IPS DF 6.9 (cell line): ENCODE measurements at regions not wholly inside any gene's neighbourhood (a gene's known extent, or its start where the extent isn't known, plus 50 kb on each side); places are given as distances from the start of the nearest gene placed in this dataset.

ENCODE experiments used
- DNase-seq: peaks from one replicate; pipeline ENCODE4 v3.0.0-alpha.2; 2013; ENCODE audit warnings: low read depth, low spot score
- H3K27ac ChIP-seq: one replicate; pipeline ENCODE4 v1.5.1; 2013; ENCODE audit warnings: low read length, control low read depth
- H3K27me3 ChIP-seq: 2 replicates; pipeline ENCODE4 v1.6.1; 2013; ENCODE audit warnings: mild to moderate bottlenecking, low read length; ENCODE audit not compliant: control insufficient read depth, insufficient read depth
- H3K36me3 ChIP-seq: 2 replicates; pipeline ENCODE4 v1.6.1; 2013; ENCODE audit warnings: low read length; ENCODE audit not compliant: control insufficient read depth, insufficient read depth
- H3K4me1 ChIP-seq: 2 replicates; pipeline ENCODE4 v1.6.1; 2013; ENCODE audit warnings: low read length; ENCODE audit not compliant: control insufficient read depth, insufficient read depth
- H3K4me3 ChIP-seq: 2 replicates; pipeline ENCODE4 v1.5.1; 2013; ENCODE audit warnings: mild to moderate bottlenecking, low read length
- H3K9me3 ChIP-seq: 2 replicates; pipeline ENCODE4 v1.6.1; 2013; ENCODE audit warnings: low read length, inconsistent platforms; ENCODE audit not compliant: control insufficient read depth, insufficient read depth
- WGBS: extraction: QIAGEN DNeasy Blood & Tissue Kit; methylation state at CpG from one replicate; pipeline ENCODE4 v1.1.7; 2013; ENCODE audit warnings: mixed read lengths, missing lambda C conversion rate; ENCODE audit not compliant: insufficient read length, insufficient coverage; 5-methylcytosine and 5-hydroxymethylcytosine counted together

GRCh38 chr3:81033185-81033584 is 728.3 kb downstream of the GBE1 start:
- Histone ChIP-seq H3K4me3 (no peak overlapping the region), H3K36me3 (no peaks in the 10 kb centered on the region), H3K27me3 (no peaks in the 10 kb centered on the region), H3K27ac (no peak overlapping the region), H3K9me3 (no peaks in the 10 kb centered on the region), H3K4me1 (no peaks in the 10 kb centered on the region)
- no CpG with 5 or more reads among the region's 2 CpGs for WGBS
- no peak for DNase-seq

DNA sequence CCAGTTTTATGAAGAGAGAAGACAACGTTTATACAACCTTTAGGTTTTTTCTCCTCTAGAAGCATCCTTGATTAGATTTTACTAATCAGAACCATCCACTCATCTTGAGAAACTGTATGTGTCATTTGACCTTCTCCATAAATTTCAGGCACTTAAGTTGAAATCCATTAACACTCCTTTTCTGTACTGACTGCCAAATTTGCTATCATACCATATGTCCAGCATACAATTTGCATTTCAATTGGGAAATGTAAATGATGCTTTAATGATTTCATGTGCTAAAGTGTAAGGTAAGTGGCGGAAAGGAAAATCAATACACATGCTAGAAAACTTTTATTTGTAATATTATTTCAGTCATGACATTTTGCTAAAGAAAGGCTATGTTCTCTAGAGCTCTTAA is 731.6 kb downstream of the GBE1 start:
- Histone ChIP-seq H3K36me3 (no peaks in the 10 kb centered on the region), H3K27me3 (no peaks in the 10 kb centered on the region), H3K4me1 (no peaks in the 10 kb centered on the region), H3K9me3 (no peaks in the 10 kb centered on the region), H3K4me3 (no peak overlapping the region), H3K27ac (no peak overlapping the region)
- WGBS: no CpG with 5 or more reads among the region's 2 CpGs
- no peak for DNase-seq

- no peaks in the 10 kb centered on the region for H3K9me3 ChIP-seq
- no peaks in the 10 kb centered on the region for H3K36me3 ChIP-seq
- H3K27ac ChIP-seq: no peak overlapping the region
- H3K4me1 ChIP-seq: no peaks in the 10 kb centered on the region
- no peaks in the 10 kb centered on the region for H3K27me3 ChIP-seq
- no CpG with 5 or more reads among the region's 1 CpG for WGBS
- no peak overlapping the region for H3K4me3 ChIP-seq
- no peak for DNase-seq
Observed at GRCh38 chr3:81027344-81027743, 734.1 kb downstream of the GBE1 start.

GRCh38 chr3:81024560-81024959 is 736.9 kb downstream of the GBE1 start:
- no peak for DNase-seq
- Histone ChIP-seq H3K27ac (no peak overlapping the region), H3K9me3 (no peaks in the 10 kb centered on the region), H3K27me3 (no peaks in the 10 kb centered on the region), H3K4me1 (no peaks in the 10 kb centered on the region), H3K36me3 (no peaks in the 10 kb centered on the region), H3K4me3 (no peak overlapping the region)
- no CpG with 5 or more reads among the region's 7 CpGs for WGBS

DNA sequence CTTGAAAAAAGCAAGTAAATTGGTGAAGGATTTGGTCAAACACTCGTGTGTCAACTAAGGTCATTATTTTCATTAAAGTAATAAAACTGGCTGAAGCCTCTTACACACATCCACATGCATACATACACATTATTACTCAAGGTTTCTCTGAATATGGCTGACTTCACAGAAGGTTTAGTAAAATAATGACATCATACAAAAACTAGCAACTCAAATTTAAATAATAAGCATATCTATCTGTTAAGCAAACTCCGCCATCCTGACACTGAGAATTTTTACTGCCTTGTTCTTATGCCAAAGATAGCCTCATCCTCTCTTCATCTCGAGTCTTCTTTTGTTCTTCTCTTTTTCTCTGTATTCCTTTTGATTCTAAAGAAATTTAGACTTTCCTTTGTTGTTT is 739.1 kb downstream of the GBE1 start:
- no peaks in the 10 kb centered on the region; the same call in 1 of the 2 replicates for H3K9me3 ChIP-seq
- no peaks in the 10 kb centered on the region for H3K4me1 ChIP-seq
- no peak for DNase-seq
- WGBS: no CpG with 5 or more reads among the region's 3 CpGs
- H3K27me3 ChIP-seq: no peaks in the 10 kb centered on the region
- no peak overlapping the region for H3K4me3 ChIP-seq
- no peaks in the 10 kb centered on the region for H3K36me3 ChIP-seq
- H3K27ac ChIP-seq: no peak overlapping the region

GRCh38 chr3:81013360-81013759 is 748.1 kb downstream of the GBE1 start:
- Histone ChIP-seq H3K4me3 (no peak overlapping the region), H3K27ac (no peak overlapping the region), H3K9me3 (peaks cover 2% of the 10 kb centered on the region; the same call in 1 of the 2 replicates), H3K36me3 (no peaks in the 10 kb centered on the region), H3K27me3 (no peaks in the 10 kb centered on the region), H3K4me1 (no peaks in the 10 kb centered on the region)
- no CpG with 5 or more reads among the region's 2 CpGs for WGBS
- DNase-seq: no peak

DNA sequence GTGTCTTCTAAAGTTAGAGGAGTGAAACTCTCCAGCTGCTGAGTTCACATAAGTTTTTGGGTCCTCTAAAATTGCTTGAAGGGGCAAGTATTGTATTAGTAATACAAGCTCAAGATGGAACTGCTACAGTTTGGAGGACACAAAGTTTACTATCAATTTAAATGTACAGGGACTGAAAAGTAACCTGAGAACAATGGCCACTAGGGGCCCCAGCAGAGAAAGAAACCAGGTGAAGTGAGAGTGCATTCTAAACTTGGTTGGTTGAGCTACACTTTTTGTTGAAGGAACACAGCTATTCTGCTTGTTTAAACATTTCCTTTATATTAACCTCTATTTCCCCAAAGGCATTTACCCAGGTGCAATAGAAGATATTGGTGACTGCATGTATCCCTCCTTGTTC is 755.5 kb downstream of the GBE1 start:
- H3K27ac ChIP-seq: no peak overlapping the region
- H3K27me3 ChIP-seq: no peaks in the 10 kb centered on the region
- H3K4me3 ChIP-seq: no peak overlapping the region
- no peaks in the 10 kb centered on the region for H3K36me3 ChIP-seq
- H3K9me3 ChIP-seq: peaks cover 2% of the 10 kb centered on the region; the same call in 1 of the 2 replicates
- no peaks in the 10 kb centered on the region for H3K4me1 ChIP-seq
- DNase-seq: no peak

DNA sequence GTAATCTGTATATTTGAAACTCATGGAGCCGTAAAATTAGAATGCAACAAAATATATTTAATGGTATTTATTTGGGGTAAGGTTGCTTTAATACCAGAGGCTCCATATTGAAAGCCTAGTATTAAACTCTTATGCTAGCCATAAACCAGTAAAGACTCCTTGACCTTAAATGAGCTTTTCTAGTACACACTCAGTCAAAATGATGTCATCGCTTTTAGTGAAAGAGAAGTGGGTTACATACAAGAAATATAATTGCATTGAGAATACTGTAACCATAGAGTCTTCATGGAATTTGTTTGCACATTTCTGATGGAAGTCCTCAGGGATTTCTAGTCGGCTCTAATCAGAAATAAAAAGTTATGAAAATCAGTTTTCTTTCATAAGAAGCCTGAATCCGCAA is 757.6 kb downstream of the GBE1 start:
- Histone ChIP-seq H3K4me3 (no peak overlapping the region), H3K4me1 (no peaks in the 10 kb centered on the region), H3K27ac (no peak overlapping the region), H3K36me3 (no peaks in the 10 kb centered on the region), H3K9me3 (no peaks in the 10 kb centered on the region), H3K27me3 (no peaks in the 10 kb centered on the region)
- DNase-seq: no peak
- WGBS: no CpG with 5 or more reads among the region's 4 CpGs

GRCh38 chr3:81003008-81003645 is 758.3 kb downstream of the GBE1 start:
- no CpG with 5 or more reads among the region's 1 CpG for WGBS
- Histone ChIP-seq H3K4me3 (no peak overlapping the region), H3K36me3 (no peaks in the 10 kb centered on the region), H3K4me1 (no peaks in the 10 kb centered on the region), H3K27ac (no peak overlapping the region), H3K9me3 (no peaks in the 10 kb centered on the region), H3K27me3 (no peaks in the 10 kb centered on the region)
- no peak for DNase-seq

- Histone ChIP-seq H3K4me3 (no peak overlapping the region), H3K36me3 (no peaks in the 10 kb centered on the region), H3K27me3 (no peaks in the 10 kb centered on the region), H3K9me3 (no peaks in the 10 kb centered on the region), H3K4me1 (no peaks in the 10 kb centered on the region), H3K27ac (no peak overlapping the region)
- no peak for DNase-seq
- WGBS: no CpG with 5 or more reads among the region's 1 CpG
Observed at GRCh38 chr3:80999481-80999880, 762.0 kb downstream of the GBE1 start.

- H3K4me1 ChIP-seq: no peaks in the 10 kb centered on the region
- H3K36me3 ChIP-seq: no peaks in the 10 kb centered on the region
- WGBS: no CpG with 5 or more reads among the region's 2 CpGs
- DNase-seq: no peak
- H3K27ac ChIP-seq: no peak overlapping the region
- no peaks in the 10 kb centered on the region for H3K9me3 ChIP-seq
- no peaks in the 10 kb centered on the region for H3K27me3 ChIP-seq
- H3K4me3 ChIP-seq: no peak overlapping the region
Observed at GRCh38 chr3:80998022-80998421, 763.4 kb downstream of the GBE1 start.
